DOHH2 (cell line): ENCODE measurements at regions not wholly inside any gene's neighbourhood (a gene's known extent, or its start where the extent isn't known, plus 50 kb on each side); places are given as distances from the start of the nearest gene placed in this dataset.

Experiments used
- H3F3A ChIP-seq: fragments of 200-600 bp; sonication (generic), shearing (Covaris generic); 2 replicates; pipeline ENCODE4 v1.6.0; 2016; ENCODE audit warnings: antibody characterized with exemption, mild to moderate bottlenecking; ENCODE audit not compliant: control insufficient read depth, insufficient read depth
- H3K27ac ChIP-seq: fragments of 200-600 bp; sonication (generic); 2 replicates; pipeline ENCODE4 v1.5.1; 2014; ENCODE audit warnings: low read depth, mild to moderate bottlenecking, low read length, moderate library complexity
- H3K27me3 ChIP-seq: fragments of 200-600 bp; sonication (generic); 2 replicates; pipeline ENCODE4 v1.6.1; 2014; ENCODE audit warnings: mild to moderate bottlenecking, low read length, mixed read lengths; ENCODE audit not compliant: control insufficient read depth
- H3K36me3 ChIP-seq: fragments of 200-600 bp; sonication (generic); 2 replicates; pipeline ENCODE4 v1.6.1; 2014; ENCODE audit warnings: mild to moderate bottlenecking, low read length, moderate library complexity, mixed read lengths; ENCODE audit not compliant: control insufficient read depth
- H3K4me1 ChIP-seq: fragments of 200-600 bp; sonication (generic); 2 replicates; pipeline ENCODE4 v1.6.1; 2014; ENCODE audit warnings: mild to moderate bottlenecking, low read length, mixed read lengths; ENCODE audit not compliant: control insufficient read depth
- H3K4me2 ChIP-seq: fragments of 200-600 bp; sonication (generic); 2 replicates; pipeline ENCODE4 v1.6.0; 2014; ENCODE audit warnings: mild to moderate bottlenecking, low read length, moderate library complexity
- H3K4me3 ChIP-seq: fragments of 200-600 bp; sonication (generic); 2 replicates; pipeline ENCODE4 v1.5.1; 2014; ENCODE audit warnings: mild to moderate bottlenecking, low read length, mixed read lengths
- H3K79me2 ChIP-seq: fragments of 200-600 bp; sonication (generic); 2 replicates; pipeline ENCODE4 v1.6.1; 2014; ENCODE audit warnings: mild to moderate bottlenecking, low read length, mixed read lengths; ENCODE audit not compliant: control insufficient read depth
- H3K9me2 ChIP-seq: fragments of 200-600 bp; sonication (generic); replicated peaks from 2 replicates; pipeline ENCODE4 v1.6.1; 2014; ENCODE audit warnings: mild to moderate bottlenecking, low read length, mixed read lengths; ENCODE audit not compliant: control insufficient read depth
- H3K9me3 ChIP-seq: fragments of 200-600 bp; sonication (generic); 2 replicates; pipeline ENCODE4 v1.6.1; 2014; ENCODE audit warnings: antibody characterized with exemption, low read length, mixed read lengths; ENCODE audit not compliant: control insufficient read depth, insufficient read depth
- H4K20me1 ChIP-seq: fragments of 200-600 bp; sonication (generic); 2 replicates; pipeline ENCODE4 v1.6.0; 2014; ENCODE audit warnings: low read depth, mild to moderate bottlenecking, antibody characterized with exemption, low read length, moderate library complexity; ENCODE audit not compliant: control insufficient read depth, insufficient read depth
- EZH2phosphoT487 ChIP-seq: fragments of 200-600 bp; sonication (generic); IDR thresholded peaks from 2 replicates; pipeline ENCODE4 v1.6.1; 2017; ENCODE audit warnings: borderline replicate concordance, mild to moderate bottlenecking, antibody characterized with exemption, low read length, moderate library complexity, mixed read lengths
- TF ChIP-seq, protein P1 (sequence below): fragments of 200-600 bp; sonication (generic); IDR thresholded peaks from one replicate; pipeline ENCODE4 v1.5.1; 2014; ENCODE audit warnings: antibody characterized with exemption, mild to moderate bottlenecking, low read depth, low read length; ENCODE audit not compliant: poor library complexity, severe bottlenecking

DNA sequence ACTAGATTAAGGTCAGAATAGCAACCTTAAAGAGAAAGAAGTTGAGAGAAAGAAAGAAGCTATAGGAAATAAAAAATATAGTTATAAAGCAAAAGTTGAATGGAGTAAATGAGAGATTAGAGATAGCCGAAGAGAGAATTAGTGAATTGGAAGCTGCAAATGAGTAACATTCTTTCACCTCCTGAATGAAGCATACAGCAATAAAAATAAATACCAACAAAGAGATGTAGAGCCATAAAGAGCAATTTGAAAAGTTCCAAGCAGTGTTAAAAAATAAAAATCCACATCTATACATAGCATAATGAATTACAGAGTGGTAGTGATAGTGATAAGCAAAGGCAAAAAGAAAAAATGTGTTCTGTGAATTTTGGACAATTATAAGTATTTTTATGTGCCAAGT, 177.9 kb downstream of the VRK1 start:
- TF ChIP-seq EZH2phosphoT487 = no peak
- TF ChIP-seq, protein P1, sequence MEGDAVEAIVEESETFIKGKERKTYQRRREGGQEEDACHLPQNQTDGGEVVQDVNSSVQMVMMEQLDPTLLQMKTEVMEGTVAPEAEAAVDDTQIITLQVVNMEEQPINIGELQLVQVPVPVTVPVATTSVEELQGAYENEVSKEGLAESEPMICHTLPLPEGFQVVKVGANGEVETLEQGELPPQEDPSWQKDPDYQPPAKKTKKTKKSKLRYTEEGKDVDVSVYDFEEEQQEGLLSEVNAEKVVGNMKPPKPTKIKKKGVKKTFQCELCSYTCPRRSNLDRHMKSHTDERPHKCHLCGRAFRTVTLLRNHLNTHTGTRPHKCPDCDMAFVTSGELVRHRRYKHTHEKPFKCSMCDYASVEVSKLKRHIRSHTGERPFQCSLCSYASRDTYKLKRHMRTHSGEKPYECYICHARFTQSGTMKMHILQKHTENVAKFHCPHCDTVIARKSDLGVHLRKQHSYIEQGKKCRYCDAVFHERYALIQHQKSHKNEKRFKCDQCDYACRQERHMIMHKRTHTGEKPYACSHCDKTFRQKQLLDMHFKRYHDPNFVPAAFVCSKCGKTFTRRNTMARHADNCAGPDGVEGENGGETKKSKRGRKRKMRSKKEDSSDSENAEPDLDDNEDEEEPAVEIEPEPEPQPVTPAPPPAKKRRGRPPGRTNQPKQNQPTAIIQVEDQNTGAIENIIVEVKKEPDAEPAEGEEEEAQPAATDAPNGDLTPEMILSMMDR = no peak

DNA sequence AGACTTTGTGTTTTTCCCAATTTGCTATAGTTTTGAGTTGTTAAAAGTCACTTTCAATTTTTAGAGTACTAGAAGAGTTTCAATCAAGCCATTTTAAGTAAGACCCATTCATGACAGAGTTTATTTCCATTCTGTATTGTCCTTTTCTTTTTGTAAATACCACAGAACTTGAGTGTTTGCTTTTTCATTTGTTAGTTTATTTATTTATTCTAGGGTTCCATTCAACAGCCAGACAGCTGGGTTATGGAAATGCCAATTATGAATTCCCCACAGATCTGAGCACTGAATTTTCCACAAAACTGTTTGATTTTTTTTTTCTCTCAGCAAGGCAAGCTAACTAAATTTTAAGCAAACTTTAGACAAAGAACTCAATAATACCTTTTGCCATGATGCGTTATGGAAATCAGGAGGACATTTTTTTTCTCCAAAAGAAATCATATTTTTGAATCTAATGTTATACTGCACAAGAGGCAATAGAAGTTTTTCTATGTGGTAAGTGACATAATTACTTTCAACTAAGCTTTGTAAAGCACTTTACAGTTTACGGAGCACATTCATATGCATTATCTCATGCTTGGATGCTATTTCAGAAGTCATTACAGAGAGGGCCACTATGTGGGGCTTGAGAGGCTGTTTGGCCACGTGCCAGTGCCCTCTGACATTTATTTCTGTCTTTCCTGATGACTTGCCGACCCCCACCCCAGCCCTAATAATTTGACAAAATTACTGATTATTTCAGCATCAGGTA, 181.5 kb downstream of the VRK1 start:
- H3K4me1 ChIP-seq = no peaks in the 10 kb centered on the region
- TF ChIP-seq EZH2phosphoT487 = no peak
- TF ChIP-seq, protein P1 = no peak
- no peaks in the 10 kb centered on the region for H3K9me2 ChIP-seq
- H3K4me3 ChIP-seq = no peak overlapping the region
- no peak overlapping the region for H3K4me2 ChIP-seq
- H3K79me2 ChIP-seq = no peaks in the 10 kb centered on the region
- H3K27me3 ChIP-seq = no peaks in the 10 kb centered on the region
- no peaks in the 10 kb centered on the region for H3F3A ChIP-seq
- no peaks in the 10 kb centered on the region for H3K9me3 ChIP-seq
- no peaks in the 10 kb centered on the region for H3K36me3 ChIP-seq
- H4K20me1 ChIP-seq = no peaks in the 10 kb centered on the region
- H3K27ac ChIP-seq = no peak overlapping the region

More for the DNA sequence above, 177.9 kb downstream of the VRK1 start:
- Histone ChIP-seq H3K36me3 (no peaks in the 10 kb centered on the region), H4K20me1 (no peaks in the 10 kb centered on the region), H3K4me1 (no peaks in the 10 kb centered on the region), H3F3A (no peaks in the 10 kb centered on the region), H3K27me3 (no peaks in the 10 kb centered on the region), H3K4me2 (no peak overlapping the region), H3K9me2 (no peaks in the 10 kb centered on the region), H3K9me3 (no peaks in the 10 kb centered on the region), H3K27ac (no peak overlapping the region), H3K4me3 (no peak overlapping the region), H3K79me2 (no peaks in the 10 kb centered on the region)

DNA sequence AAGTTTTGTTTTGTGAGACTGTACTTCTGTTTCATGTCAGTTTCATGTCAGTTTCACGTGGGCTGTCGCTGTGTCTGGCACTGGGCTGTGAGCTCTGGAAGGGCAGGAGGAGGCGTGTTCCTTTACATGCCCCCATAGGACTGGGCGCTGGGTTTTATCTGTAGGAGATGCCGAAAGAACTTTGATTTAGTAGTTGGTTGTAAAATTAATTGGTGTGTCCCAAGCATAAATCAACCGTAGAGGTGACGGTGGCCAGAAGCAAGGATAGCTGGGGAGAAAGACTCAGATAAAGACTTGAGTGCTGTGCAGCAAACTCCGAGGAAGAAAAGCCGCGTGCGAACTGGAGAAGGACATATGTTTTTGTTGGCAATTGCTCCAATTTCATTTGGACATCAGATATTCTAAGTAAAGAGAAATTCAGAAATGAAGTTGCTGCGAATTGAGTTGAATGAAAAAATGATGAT, 182.5 kb downstream of the VRK1 start:
- Histone ChIP-seq H3F3A (no peaks in the 10 kb centered on the region), H3K4me2 (no peak overlapping the region), H4K20me1 (no peaks in the 10 kb centered on the region), H3K27ac (no peak overlapping the region), H3K4me3 (no peak overlapping the region), H3K36me3 (no peaks in the 10 kb centered on the region), H3K27me3 (no peaks in the 10 kb centered on the region), H3K9me3 (no peaks in the 10 kb centered on the region), H3K4me1 (no peaks in the 10 kb centered on the region), H3K79me2 (no peaks in the 10 kb centered on the region), H3K9me2 (no peaks in the 10 kb centered on the region)
- TF ChIP-seq EZH2phosphoT487 = no peak
- TF ChIP-seq, protein P1 = no peak
